Right lobe of liver (tissue), 6 donors: ENCODE measurements at regions not wholly inside any gene's neighbourhood (a gene's known extent, or its start where the extent isn't known, plus 50 kb on each side); places are given as distances from the start of the nearest gene placed in this dataset.

Experiments used
- ATAC-seq, 4 donors: fragments of 200-7000 bp; cut with Tn5 transposase; one replicate each; pipeline ENCODE4 v1.9.1; 2020; ENCODE audit warnings: mild to moderate bottlenecking in 4 of 4, moderate library complexity in 4 of 4
- DNase-seq, 3 donors: peaks; one replicate each; pipeline ENCODE4 v3.0.0-alpha.2; 2020
- H3K27ac ChIP-seq, 3 donors: fragments of 200-600 bp; one replicate each; pipeline ENCODE4 v1.8.0; 2022
- H3K27me3 ChIP-seq, 2 donors: fragments of 200-600 bp; one replicate each; pipeline ENCODE4 v1.8.0; 2022
- H3K36me3 ChIP-seq, 4 donors: fragments of 200-600 bp; sonication (generic) in 1 of 4; one replicate each; pipeline versions ENCODE4 v1.5.1 to v1.8.0; 2017 to 2022; ENCODE audit warnings: control low read depth in 1 of 4
- H3K4me1 ChIP-seq, 4 donors: fragments of 200-600 bp; sonication (generic) in 1 of 4; one replicate each; pipeline versions ENCODE4 v1.5.1 to v1.8.0; 2017 to 2022; ENCODE audit warnings: control low read depth in 1 of 4
- H3K4me3 ChIP-seq, 3 donors: fragments of 200-600 bp; one replicate each; pipeline ENCODE4 v1.8.0; 2022
- H3K9me3 ChIP-seq, 4 donors: fragments of 200-600 bp; sonication (generic) in 1 of 4; one replicate each; pipeline versions ENCODE4 v1.5.1 to v1.8.0; 2017 to 2022; ENCODE audit warnings: control low read depth in 1 of 4
- POLR2A ChIP-seq: fragments of 450-650 bp; IDR thresholded peaks from one replicate; pipeline ENCODE4 v1.6.1; 2017; ENCODE audit warnings: antibody characterized with exemption, mild to moderate bottlenecking
- WGBS: methylation state at CpG from one replicate; pipeline ENCODE4 v1.1.6; 2018; ENCODE audit warnings: low coverage, low lambda C conversion rate; ENCODE audit not compliant: insufficient coverage; ENCODE audit errors: missing lambda C conversion rate; 5-methylcytosine and 5-hydroxymethylcytosine counted together
- intact Hi-C, 2 donors: fragments of 100-400 bp; cut with DNase I; formaldehyde crosslinking; loops; one replicate each; pipeline versions ENCODE4 v1.11.2 to v1.14.1; 2022
- TF ChIP-seq, protein P1 (sequence below), 4 donors: fragments of 200-600 bp in 3 of 4; fragments of 450-650 bp in 1 of 4; IDR thresholded peaks; one replicate each; pipeline versions ENCODE4 v1.5.1 to v1.8.0; 2016 to 2022; ENCODE audit warnings: antibody characterized with exemption in 4 of 4, mild to moderate bottlenecking in 2 of 4
- donor health status: DM: no; HTN: yes; CAD: no.
- donor health status: DM: no; HTN: no; CAD: no.
- donor health status: DM: no; HTN: no; CAD: no.
- donor health status: DM: no; HTN: yes; CAD: no.
- donor health status: DM: no; HTN: yes; CAD: no.

GRCh38 chrX:125503769-125504168 lies 184.1 kb downstream of the TEX13C start:
- Histone ChIP-seq H3K27me3 (no peaks in the 10 kb centered on the region), H3K27ac (no peak overlapping the region), H3K4me3 (no peak overlapping the region), H3K9me3 (no peaks in the 10 kb centered on the region), H3K36me3 (no peaks in the 10 kb centered on the region), H3K4me1 (no peaks in the 10 kb centered on the region)
- TF ChIP-seq POLR2A, result no peak
- TF ChIP-seq, protein P1, sequence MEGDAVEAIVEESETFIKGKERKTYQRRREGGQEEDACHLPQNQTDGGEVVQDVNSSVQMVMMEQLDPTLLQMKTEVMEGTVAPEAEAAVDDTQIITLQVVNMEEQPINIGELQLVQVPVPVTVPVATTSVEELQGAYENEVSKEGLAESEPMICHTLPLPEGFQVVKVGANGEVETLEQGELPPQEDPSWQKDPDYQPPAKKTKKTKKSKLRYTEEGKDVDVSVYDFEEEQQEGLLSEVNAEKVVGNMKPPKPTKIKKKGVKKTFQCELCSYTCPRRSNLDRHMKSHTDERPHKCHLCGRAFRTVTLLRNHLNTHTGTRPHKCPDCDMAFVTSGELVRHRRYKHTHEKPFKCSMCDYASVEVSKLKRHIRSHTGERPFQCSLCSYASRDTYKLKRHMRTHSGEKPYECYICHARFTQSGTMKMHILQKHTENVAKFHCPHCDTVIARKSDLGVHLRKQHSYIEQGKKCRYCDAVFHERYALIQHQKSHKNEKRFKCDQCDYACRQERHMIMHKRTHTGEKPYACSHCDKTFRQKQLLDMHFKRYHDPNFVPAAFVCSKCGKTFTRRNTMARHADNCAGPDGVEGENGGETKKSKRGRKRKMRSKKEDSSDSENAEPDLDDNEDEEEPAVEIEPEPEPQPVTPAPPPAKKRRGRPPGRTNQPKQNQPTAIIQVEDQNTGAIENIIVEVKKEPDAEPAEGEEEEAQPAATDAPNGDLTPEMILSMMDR (IDR thresholded peaks at IDR 0.05), result peak in 2 of 4 donors; percentile 22 to 24
- no peak for DNase-seq
- WGBS, result 5% methylated on average over 2 of the region's 2 CpGs
- intact Hi-C loops, result no loop called here
- ATAC-seq, result peak in 2 of 4 donors; percentile 29 to 50

DNA sequence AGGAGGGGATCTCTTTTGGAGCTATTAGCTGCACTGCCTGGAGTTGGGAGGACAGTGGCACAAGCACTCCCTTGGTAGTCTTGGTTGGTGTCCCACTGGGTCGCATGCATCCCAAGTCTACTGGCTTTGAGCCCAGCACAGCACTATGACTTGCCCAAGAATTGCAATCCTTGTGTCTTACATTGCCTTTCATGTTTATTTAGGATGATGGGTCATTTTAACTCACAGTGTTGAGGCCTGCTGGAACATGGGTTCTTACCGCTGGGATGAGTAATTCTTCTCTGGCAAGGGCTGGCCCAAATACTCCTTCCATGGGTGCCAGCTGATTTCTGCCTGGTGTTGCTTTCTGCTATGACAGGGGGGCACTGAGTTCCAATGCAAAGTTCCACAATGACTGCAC lies 185.5 kb downstream of the TEX13C start:
- no peak for ATAC-seq
- Histone ChIP-seq H3K4me3 (no peak overlapping the region), H3K27me3 (no peaks in the 10 kb centered on the region), H3K9me3 (no peaks in the 10 kb centered on the region), H3K4me1 (no peaks in the 10 kb centered on the region), H3K27ac (no peak overlapping the region), H3K36me3 (no peaks in the 10 kb centered on the region)
- WGBS, result 86% methylated on average over 1 of the region's 2 CpGs
- no peak for DNase-seq
- intact Hi-C loops, result no loop called here
- TF ChIP-seq, protein P1 (IDR thresholded peaks at IDR 0.05), result no peak
- TF ChIP-seq POLR2A, result no peak

- Histone ChIP-seq H3K4me3 (no peak overlapping the region), H3K27ac (no peak overlapping the region), H3K27me3 (no peaks in the 10 kb centered on the region), H3K9me3 (no peaks in the 10 kb centered on the region), H3K36me3 (no peaks in the 10 kb centered on the region), H3K4me1 (no peaks in the 10 kb centered on the region)
- DNase-seq (no peak), ATAC-seq (no peak)
- intact Hi-C loops, result no loop called here
- TF ChIP-seq POLR2A, result no peak
- TF ChIP-seq, protein P1 (IDR thresholded peaks at IDR 0.05), result no peak
- WGBS, result 65% methylated on average over 1 of the region's 1 CpG
These were observed 187.4 kb downstream of the TEX13C start for GRCh38 chrX:125507119-125507518.

DNA sequence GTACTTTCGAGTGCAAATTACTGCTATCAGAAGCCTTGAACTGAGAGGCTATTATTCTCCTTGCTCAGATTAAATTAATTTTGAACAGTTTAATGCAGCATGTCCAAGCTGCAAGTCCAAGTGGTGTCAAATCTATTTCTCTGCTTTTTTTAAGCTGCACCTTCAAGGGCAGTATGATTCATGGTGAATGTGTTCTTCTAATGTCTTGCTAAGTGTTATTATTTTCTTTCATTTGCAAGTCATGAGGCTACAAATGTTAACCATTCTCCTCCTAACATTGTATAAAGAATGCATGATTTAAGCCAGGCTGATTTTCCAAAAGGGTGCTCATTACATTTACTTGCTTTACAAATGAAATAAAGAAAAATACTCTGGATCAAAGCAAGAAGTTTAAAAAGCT lies 200.4 kb downstream of the TEX13C start:
- intact Hi-C loops, result no loop called here

More for the DNA sequence above, 200.4 kb downstream of the TEX13C start:
- DNase-seq (no peak), ATAC-seq (no peak)
- H3K27ac ChIP-seq, result no peak overlapping the region
- no peak overlapping the region for H3K4me3 ChIP-seq
- H3K4me1 ChIP-seq, result no peaks in the 10 kb centered on the region
- TF ChIP-seq POLR2A, result no peak
- TF ChIP-seq, protein P1 (IDR thresholded peaks at IDR 0.05), result no peak
- no peaks in the 10 kb centered on the region for H3K36me3 ChIP-seq
- no peaks in the 10 kb centered on the region for H3K27me3 ChIP-seq
- no peaks in the 10 kb centered on the region for H3K9me3 ChIP-seq
- 40% methylated on average over 1 of the region's 1 CpG for WGBS
